Mesendoderm (in vitro differentiated cells): ENCODE measurements at regions not wholly inside any gene's neighbourhood (a gene's known extent, or its start where the extent isn't known, plus 50 kb on each side); places are given as distances from the start of the nearest gene placed in this dataset.

ENCODE experiments used
- DNase-seq: peaks from one replicate; pipeline ENCODE4 v3.0.0; 2013
- H2AK5ac ChIP-seq: 2 replicates; pipeline ENCODE4 v1.6.1; 2013; ENCODE audit warnings: low read length, inconsistent platforms
- H2BK120ac ChIP-seq: 2 replicates; pipeline ENCODE4 v1.6.1; 2013; ENCODE audit warnings: low read depth, mild to moderate bottlenecking, low read length, moderate library complexity, mixed read lengths
- H2BK15ac ChIP-seq: replicated peaks from 2 replicates; pipeline ENCODE4 v1.6.1; 2013; ENCODE audit warnings: low read depth, mild to moderate bottlenecking, moderate library complexity
- H2BK5ac ChIP-seq: 2 replicates; pipeline ENCODE4 v1.6.1; 2013; ENCODE audit warnings: low read length, inconsistent platforms
- H3K18ac ChIP-seq: 2 replicates; pipeline ENCODE4 v1.6.1; 2013; ENCODE audit warnings: mild to moderate bottlenecking, low read length, mixed read lengths
- H3K23ac ChIP-seq: one replicate; pipeline ENCODE4 v1.6.1; 2013; ENCODE audit warnings: low read length
- H3K27ac ChIP-seq: 2 replicates; pipeline ENCODE4 v1.5.1; 2013; ENCODE audit warnings: low read depth, mild to moderate bottlenecking, inconsistent platforms, low read length, moderate library complexity
- H3K27me3 ChIP-seq: 2 replicates; pipeline ENCODE4 v1.6.1; 2013; ENCODE audit warnings: low read length, control low read depth, mild to moderate bottlenecking, inconsistent platforms; ENCODE audit not compliant: insufficient read depth, poor library complexity
- H3K36me3 ChIP-seq: 2 replicates; pipeline ENCODE4 v1.6.1; 2013; ENCODE audit warnings: low read length, inconsistent platforms; ENCODE audit not compliant: control insufficient read depth, insufficient read depth
- H3K4ac ChIP-seq: one replicate; pipeline ENCODE4 v1.6.1; 2013; ENCODE audit warnings: low read depth, mild to moderate bottlenecking, low read length, moderate library complexity
- H3K4me1 ChIP-seq: 2 replicates; pipeline ENCODE4 v1.6.1; 2013; ENCODE audit warnings: low read depth, low read length, inconsistent platforms; ENCODE audit not compliant: control insufficient read depth
- H3K4me2 ChIP-seq: 2 replicates; pipeline ENCODE4 v1.6.1; 2013; ENCODE audit warnings: low read length
- H3K4me3 ChIP-seq: 2 replicates; pipeline ENCODE4 v1.5.1; 2013; ENCODE audit warnings: mild to moderate bottlenecking, low read length
- H3K56ac ChIP-seq: one replicate; pipeline ENCODE4 v1.6.1; 2013; ENCODE audit warnings: low read length
- H3K79me1 ChIP-seq: 2 replicates; pipeline ENCODE4 v1.6.1; 2013; ENCODE audit warnings: low read length, inconsistent platforms
- H3K79me2 ChIP-seq: 2 replicates; pipeline ENCODE4 v1.6.1; 2013; ENCODE audit warnings: mild to moderate bottlenecking, low read length; ENCODE audit not compliant: control insufficient read depth, insufficient read depth
- H3K9ac ChIP-seq: 2 replicates; pipeline ENCODE4 v1.6.1; 2013; ENCODE audit warnings: low read length, inconsistent platforms
- H4K5ac ChIP-seq: one replicate; pipeline ENCODE4 v1.6.1; 2013; ENCODE audit warnings: low read length
- H4K8ac ChIP-seq: one replicate; pipeline ENCODE4 v1.6.1; 2013; ENCODE audit warnings: low read depth, mild to moderate bottlenecking, control low read depth, low read length, moderate library complexity
- WGBS: extraction: QIAGEN DNeasy Blood & Tissue Kit; methylation state at CpG from one replicate; pipeline ENCODE4 v1.1.7; 2013; ENCODE audit warnings: low lambda C conversion rate, missing lambda C conversion rate; ENCODE audit not compliant: insufficient coverage; ENCODE audit errors: extremely low coverage; 5-methylcytosine and 5-hydroxymethylcytosine counted together

DNA sequence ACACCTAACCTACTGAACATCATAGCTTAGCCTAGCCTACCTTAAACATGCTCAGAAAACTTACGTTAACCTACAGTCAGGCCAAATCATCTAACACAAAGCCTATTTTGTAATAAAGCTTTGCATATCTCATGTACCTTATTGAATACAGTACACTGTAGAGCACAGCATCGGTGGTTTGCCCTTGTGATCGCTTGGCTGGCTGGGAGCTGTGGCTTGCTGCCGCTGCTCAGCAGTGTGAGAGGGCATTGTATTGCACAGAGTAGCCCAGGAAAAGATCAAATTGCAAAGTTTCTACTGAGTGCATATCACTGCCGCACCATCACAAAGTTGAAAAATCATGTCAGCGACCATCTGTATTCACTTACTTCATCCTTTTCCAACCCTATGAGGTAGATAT is 62.3 kb upstream of the NCK2 start:
- no peak overlapping the region for H2AK5ac ChIP-seq
- no peak overlapping the region for H3K18ac ChIP-seq
- no peaks in the 10 kb centered on the region for H3K79me2 ChIP-seq
- no peak overlapping the region for H3K4me3 ChIP-seq
- no peak overlapping the region for H4K5ac ChIP-seq
- DNase-seq = no peak
- H3K4ac ChIP-seq = no peak overlapping the region
- no peak overlapping the region for H3K27ac ChIP-seq
- H2BK15ac ChIP-seq = no peak overlapping the region
- H3K56ac ChIP-seq = no peak overlapping the region
- no peak overlapping the region for H2BK5ac ChIP-seq
- H3K9ac ChIP-seq = no peak overlapping the region
- no peaks in the 10 kb centered on the region for H3K79me1 ChIP-seq
- WGBS = no CpG with 5 or more reads among the region's 6 CpGs
- H3K23ac ChIP-seq = no peak overlapping the region
- H4K8ac ChIP-seq = no peak overlapping the region
- H2BK120ac ChIP-seq = no peak overlapping the region
- no peaks in the 10 kb centered on the region for H3K27me3 ChIP-seq
- no peaks in the 10 kb centered on the region for H3K36me3 ChIP-seq
- H3K4me2 ChIP-seq = no peak overlapping the region
- H3K4me1 ChIP-seq = no peaks in the 10 kb centered on the region

GRCh38 chr2:105681927-105682326 is 62.8 kb upstream of the NCK2 start:
- H3K79me2 ChIP-seq = no peaks in the 10 kb centered on the region
- H3K18ac ChIP-seq = no peak overlapping the region
- no peak overlapping the region for H3K4me2 ChIP-seq
- no peak overlapping the region for H2AK5ac ChIP-seq
- H4K5ac ChIP-seq = no peak overlapping the region
- H3K27ac ChIP-seq = no peak overlapping the region
- no peak overlapping the region for H3K9ac ChIP-seq
- no CpG with 5 or more reads among the region's 2 CpGs for WGBS
- H2BK5ac ChIP-seq = no peak overlapping the region
- H3K36me3 ChIP-seq = no peaks in the 10 kb centered on the region
- H3K56ac ChIP-seq = no peak overlapping the region
- DNase-seq = no peak
- H3K4me1 ChIP-seq = no peaks in the 10 kb centered on the region
- no peak overlapping the region for H3K4ac ChIP-seq
- no peaks in the 10 kb centered on the region for H3K79me1 ChIP-seq
- H3K23ac ChIP-seq = no peak overlapping the region
- no peak overlapping the region for H4K8ac ChIP-seq
- no peaks in the 10 kb centered on the region for H3K27me3 ChIP-seq
- H3K4me3 ChIP-seq = no peak overlapping the region
- H2BK120ac ChIP-seq = no peak overlapping the region
- H2BK15ac ChIP-seq = no peak overlapping the region

DNA sequence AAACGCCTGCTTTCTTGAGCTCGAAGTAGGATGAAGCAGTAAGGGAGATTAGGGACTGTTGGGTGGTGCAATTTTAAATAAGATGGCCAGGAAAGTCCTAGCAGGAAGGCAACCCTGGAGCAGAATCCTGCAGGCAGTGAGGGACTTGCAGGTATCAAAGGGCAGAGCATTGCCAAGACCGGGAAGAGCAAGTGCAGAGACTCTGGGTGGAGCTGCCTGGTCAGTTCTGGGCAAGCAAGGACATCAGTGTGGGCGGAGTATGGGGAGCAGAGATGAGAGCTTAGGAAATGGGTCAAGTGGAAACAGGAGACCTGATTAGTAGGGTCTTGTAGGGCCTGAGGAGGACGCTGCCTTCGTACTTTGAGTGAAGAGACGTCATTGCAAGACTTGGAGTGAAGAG is 64.4 kb upstream of the NCK2 start:
- Histone ChIP-seq H2BK5ac (no peak overlapping the region), H2BK15ac (no peak overlapping the region), H3K9ac (no peak overlapping the region), H4K8ac (no peak overlapping the region), H3K18ac (no peak overlapping the region), H2BK120ac (no peak overlapping the region), H3K36me3 (no peaks in the 10 kb centered on the region), H3K27me3 (no peaks in the 10 kb centered on the region), H3K4me3 (no peak overlapping the region), H3K79me2 (no peaks in the 10 kb centered on the region), H3K27ac (no peak overlapping the region), H3K56ac (no peak overlapping the region), H3K4me2 (no peak overlapping the region), H2AK5ac (no peak overlapping the region), H3K79me1 (no peaks in the 10 kb centered on the region), H3K23ac (no peak overlapping the region), H4K5ac (no peak overlapping the region), H3K4me1 (no peaks in the 10 kb centered on the region), H3K4ac (no peak overlapping the region)
- DNase-seq = no peak
- WGBS = no CpG with 5 or more reads among the region's 7 CpGs

DNA sequence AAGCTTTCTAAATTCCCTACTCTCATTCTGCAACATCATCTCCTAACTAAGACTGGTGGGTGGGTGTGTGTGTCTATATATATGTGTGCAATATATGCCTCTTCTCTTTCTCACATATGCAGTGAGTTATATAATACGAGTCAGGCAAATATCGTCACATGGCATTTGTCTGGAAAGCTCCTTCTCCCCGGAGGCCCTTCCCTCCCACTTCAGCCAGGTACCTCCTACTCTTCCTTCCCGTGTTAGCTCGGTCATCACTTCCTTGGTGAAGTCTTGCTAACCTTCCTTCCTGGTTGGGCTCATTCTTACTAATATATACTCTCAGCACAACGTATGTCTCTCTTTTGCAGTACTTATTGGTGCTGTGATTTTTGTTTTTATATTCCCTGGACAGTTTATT is 66.4 kb upstream of the NCK2 start:
- no peak overlapping the region for H3K4me2 ChIP-seq
- DNase-seq = no peak
- H3K4ac ChIP-seq = no peak overlapping the region
- H3K27me3 ChIP-seq = no peaks in the 10 kb centered on the region
- no peaks in the 10 kb centered on the region for H3K4me1 ChIP-seq
- no peak overlapping the region for H3K27ac ChIP-seq
- no peak overlapping the region for H3K4me3 ChIP-seq
- H4K5ac ChIP-seq = no peak overlapping the region
- no peaks in the 10 kb centered on the region for H3K79me2 ChIP-seq
- no peak overlapping the region for H2BK15ac ChIP-seq
- no peaks in the 10 kb centered on the region for H3K36me3 ChIP-seq
- no peaks in the 10 kb centered on the region for H3K79me1 ChIP-seq
- no peak overlapping the region for H3K18ac ChIP-seq
- no peak overlapping the region for H3K56ac ChIP-seq
- no peak overlapping the region for H3K9ac ChIP-seq
- H2AK5ac ChIP-seq = no peak overlapping the region
- no CpG with 5 or more reads among the region's 6 CpGs for WGBS
- H2BK120ac ChIP-seq = no peak overlapping the region
- no peak overlapping the region for H4K8ac ChIP-seq
- no peak overlapping the region for H3K23ac ChIP-seq
- H2BK5ac ChIP-seq = no peak overlapping the region

- no peak overlapping the region for H3K27ac ChIP-seq
- H2BK15ac ChIP-seq = no peak overlapping the region
- no peaks in the 10 kb centered on the region for H3K79me1 ChIP-seq
- WGBS = no CpG with 5 or more reads among the region's 6 CpGs
- no peak overlapping the region for H3K4me3 ChIP-seq
- H3K4me2 ChIP-seq = no peak overlapping the region
- no peak overlapping the region for H2AK5ac ChIP-seq
- H2BK120ac ChIP-seq = no peak overlapping the region
- no peak for DNase-seq
- no peak overlapping the region for H4K5ac ChIP-seq
- no peaks in the 10 kb centered on the region for H3K36me3 ChIP-seq
- no peaks in the 10 kb centered on the region for H3K79me2 ChIP-seq
- H2BK5ac ChIP-seq = no peak overlapping the region
- H4K8ac ChIP-seq = no peak overlapping the region
- H3K56ac ChIP-seq = no peak overlapping the region
- no peak overlapping the region for H3K18ac ChIP-seq
- H3K23ac ChIP-seq = no peak overlapping the region
- no peak overlapping the region for H3K4ac ChIP-seq
- no peaks in the 10 kb centered on the region for H3K27me3 ChIP-seq
- H3K4me1 ChIP-seq = no peaks in the 10 kb centered on the region
- H3K9ac ChIP-seq = no peak overlapping the region
These were observed 66.8 kb upstream of the NCK2 start for GRCh38 chr2:105677901-105678300.

DNA sequence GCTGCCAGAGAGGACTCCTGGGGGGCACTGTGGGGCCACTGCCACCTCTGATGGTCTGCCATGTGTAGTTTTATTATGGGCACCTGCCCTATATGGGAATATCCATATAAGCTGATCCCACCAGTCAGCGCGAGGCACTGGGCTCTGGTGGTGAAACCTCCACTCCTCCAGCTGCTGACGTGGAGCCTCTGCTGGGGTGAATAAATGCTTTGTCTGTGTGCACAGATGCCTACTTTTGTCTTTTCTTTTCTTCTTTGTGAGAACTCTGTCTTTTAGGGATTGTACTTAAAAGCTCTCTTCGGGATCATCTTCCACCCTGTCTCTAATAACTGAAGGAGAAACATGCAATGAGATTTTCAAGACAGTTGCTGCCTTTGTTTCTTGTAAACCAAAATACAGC is 68.9 kb upstream of the NCK2 start:
- no peak overlapping the region for H4K8ac ChIP-seq
- no peak overlapping the region for H3K56ac ChIP-seq
- H3K23ac ChIP-seq = no peak overlapping the region
- no peak overlapping the region for H3K9ac ChIP-seq
- no peak overlapping the region for H3K4ac ChIP-seq
- H3K4me2 ChIP-seq = no peak overlapping the region
- no peaks in the 10 kb centered on the region for H3K4me1 ChIP-seq
- H3K4me3 ChIP-seq = no peak overlapping the region
- WGBS = no CpG with 5 or more reads among the region's 4 CpGs
- DNase-seq = no peak
- H2BK120ac ChIP-seq = no peak overlapping the region
- no peak overlapping the region for H2BK5ac ChIP-seq
- no peaks in the 10 kb centered on the region for H3K79me1 ChIP-seq
- H3K27me3 ChIP-seq = no peaks in the 10 kb centered on the region
- no peak overlapping the region for H2AK5ac ChIP-seq
- no peak overlapping the region for H3K27ac ChIP-seq
- no peak overlapping the region for H4K5ac ChIP-seq
- H2BK15ac ChIP-seq = no peak overlapping the region
- no peak overlapping the region for H3K18ac ChIP-seq
- no peaks in the 10 kb centered on the region for H3K79me2 ChIP-seq
- no peaks in the 10 kb centered on the region for H3K36me3 ChIP-seq
